AG09309 (cell line): ENCODE measurements at regions not wholly inside any gene's neighbourhood (a gene's known extent, or its start where the extent isn't known, plus 50 kb on each side); places are given as distances from the start of the nearest gene placed in this dataset.

Experiments used
- DNase-seq: peaks from one replicate; pipeline ENCODE4 v3.0.0-alpha.2; 2010; ENCODE audit warnings: low read depth
- H3K4me3 ChIP-seq: 2 replicates; pipeline ENCODE4 v1.5.1; 2011; ENCODE audit warnings: mild to moderate bottlenecking, low read depth, low read length, moderate library complexity; ENCODE audit not compliant: control insufficient read depth
- CTCF ChIP-seq: IDR thresholded peaks from 2 replicates; pipeline ENCODE4 v1.5.1; 2011; ENCODE audit warnings: mild to moderate bottlenecking, low read depth, low read length, inconsistent platforms; ENCODE audit not compliant: insufficient read depth, control insufficient read depth; ENCODE audit errors: missing control alignments

DNA sequence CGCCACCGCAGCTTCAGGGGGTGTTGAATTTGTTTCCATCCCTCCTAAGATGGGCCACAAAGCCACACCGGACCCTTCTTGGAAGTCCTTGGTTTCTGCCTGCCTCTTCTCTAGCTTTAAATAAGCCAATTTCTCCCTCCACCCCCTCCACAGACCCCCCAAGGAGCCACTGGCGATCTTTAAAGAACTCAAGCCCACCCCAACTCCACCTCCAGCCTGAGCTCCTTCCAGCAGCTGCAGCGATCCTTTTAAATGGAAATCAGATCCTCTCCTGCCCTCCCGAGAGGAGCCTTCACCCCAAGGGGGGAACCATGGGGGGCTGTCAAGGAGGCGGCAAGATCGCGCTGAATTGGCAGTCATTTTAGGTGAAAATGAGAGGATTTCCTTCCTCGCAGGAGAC lies 133.1 kb downstream of the NCOR2 start:
- no peak for TF ChIP-seq CTCF
- DNase-seq: no peak
- no peak overlapping the region for H3K4me3 ChIP-seq

- no peak for DNase-seq
- no peak overlapping the region for H3K4me3 ChIP-seq
- no peak for TF ChIP-seq CTCF
Observed at GRCh38 chr12:124433879-124434278, 133.5 kb downstream of the NCOR2 start.

GRCh38 chr12:124433147-124433874 lies 134.1 kb downstream of the NCOR2 start:
- no peak for TF ChIP-seq CTCF
- H3K4me3 ChIP-seq: no peak overlapping the region
- no peak for DNase-seq

- no peak for DNase-seq
- no peak for TF ChIP-seq CTCF
- H3K4me3 ChIP-seq: no peak overlapping the region
Observed at GRCh38 chr12:124432376-124432775, 135.0 kb downstream of the NCOR2 start.

DNA sequence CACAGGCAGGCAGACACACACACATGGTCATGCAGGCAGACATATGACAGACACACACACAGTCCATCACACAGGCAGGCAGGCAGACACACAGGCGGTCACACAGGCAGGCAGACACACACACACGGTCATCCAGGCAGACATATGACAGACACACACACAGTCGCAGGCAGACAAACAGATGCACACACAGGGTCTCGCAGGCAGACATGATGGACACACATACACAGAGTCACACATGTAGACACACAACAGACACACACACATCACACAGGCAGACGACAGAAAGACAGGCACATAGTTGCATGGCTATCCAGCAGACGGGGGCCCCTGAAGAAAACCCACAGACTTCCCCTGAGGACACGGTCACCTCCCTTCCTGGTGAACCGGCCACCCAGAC lies 135.4 kb downstream of the NCOR2 start:
- no peak for DNase-seq
- H3K4me3 ChIP-seq: no peak overlapping the region
- no peak for TF ChIP-seq CTCF

DNA sequence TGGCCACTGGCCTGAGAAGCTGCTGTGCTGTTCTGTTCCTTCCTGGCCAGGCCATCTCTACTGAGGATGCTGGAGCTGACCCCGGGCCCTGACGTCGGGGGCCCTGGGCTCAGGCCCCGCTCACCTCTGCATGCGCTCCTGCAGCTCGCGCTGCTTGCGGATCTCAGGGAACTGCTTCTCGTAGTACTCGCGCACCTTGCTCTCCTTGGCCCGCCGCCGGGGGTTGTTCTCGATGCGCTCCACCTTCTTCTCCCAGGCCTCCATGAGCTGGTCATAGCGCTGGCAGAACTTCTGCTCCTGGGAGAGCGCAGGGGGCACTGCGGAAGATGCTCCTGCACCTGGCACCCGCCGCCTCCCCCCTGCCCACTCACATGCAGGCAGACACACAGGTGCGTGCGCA lies 135.6 kb downstream of the RFLNA start:
- no peak for TF ChIP-seq CTCF
- no peak for DNase-seq

More for the DNA sequence above, 135.6 kb downstream of the RFLNA start:
- no peak overlapping the region for H3K4me3 ChIP-seq
